IMR-90 (cell line): ENCODE measurements at regions not wholly inside any gene's neighbourhood (a gene's known extent, or its start where the extent isn't known, plus 50 kb on each side); places are given as distances from the start of the nearest gene placed in this dataset.

Experiments
- ATAC-seq: fragments of 200-7000 bp; cut with Tn5 transposase; 2 replicates; pipeline ENCODE4 v1.9.1; 2020; ENCODE audit warnings: low read depth, mild to moderate bottlenecking, moderate library complexity
- BruUV-seq: library from RNA; stranded (reverse); fragments of 400-500 nt; replicated peaks from 2 replicates; lab custom pipeline; 2021; lab: Mats Ljungman, UMichigan
- CTCF ChIA-PET: fragments of 300-600 bp; formaldehyde crosslinking; extraction: SDS; loops from one replicate; lab custom pipeline; 2021; ENCODE audit warnings: antibody characterized with exemption; lab: Yijun Ruan, JAX
- POLR2A ChIA-PET: fragments of 300-600 bp; sonication (Branson Sonifier 250); formaldehyde crosslinking; loops from one replicate; lab custom pipeline; 2022; ENCODE audit warnings: antibody characterized with exemption; ENCODE audit not compliant: unreplicated experiment; lab: Charles Lee
- DNase-seq: peaks from one replicate; pipeline ENCODE4 v3.0.0; 2013
- H2AFZ ChIP-seq: replicated peaks from 2 replicates; pipeline ENCODE3; 2013; ENCODE audit warnings: low read length, mild to moderate bottlenecking; ENCODE audit not compliant: poor library complexity
- H2AK5ac ChIP-seq: 2 replicates; pipeline ENCODE4 v1.6.1; 2013; ENCODE audit warnings: low read depth, low read length, inconsistent platforms
- H2AK9ac ChIP-seq: replicated peaks from 2 replicates; pipeline ENCODE3; 2013; ENCODE audit warnings: mild to moderate bottlenecking, low read depth, low read length, moderate library complexity; ENCODE audit not compliant: poor library complexity
- H2BK120ac ChIP-seq: 2 replicates; pipeline ENCODE4 v1.6.1; 2013; ENCODE audit warnings: low read depth, low read length, inconsistent platforms
- H2BK15ac ChIP-seq: 3 replicates; pipeline ENCODE4 v1.6.1; 2013; ENCODE audit warnings: low read depth, low read length, inconsistent platforms
- H2BK20ac ChIP-seq: 2 replicates; pipeline ENCODE4 v1.6.1; 2013; ENCODE audit warnings: low read depth, mild to moderate bottlenecking, inconsistent platforms, low read length, moderate library complexity
- H2BK5ac ChIP-seq: 2 replicates; pipeline ENCODE4 v1.6.1; 2013; ENCODE audit warnings: mild to moderate bottlenecking, low read depth, low read length, inconsistent platforms; ENCODE audit not compliant: poor library complexity, severe bottlenecking
- H3K14ac ChIP-seq: replicated peaks from 2 replicates; pipeline ENCODE4 v1.6.1; 2013; ENCODE audit warnings: low read depth, low read length, inconsistent platforms
- H3K18ac ChIP-seq: 2 replicates; pipeline ENCODE4 v1.6.1; 2013; ENCODE audit warnings: low read depth, low read length, control low read depth
- H3K23ac ChIP-seq: 2 replicates; pipeline ENCODE4 v1.6.1; 2013; ENCODE audit warnings: low read depth, low read length, inconsistent platforms
- H3K27ac ChIP-seq: 2 replicates; pipeline ENCODE4 v1.5.1; 2013; ENCODE audit warnings: mild to moderate bottlenecking, control low read depth, low read length; ENCODE audit not compliant: insufficient read depth
- H3K27me3 ChIP-seq: 2 replicates; pipeline ENCODE4 v1.6.1; 2013; ENCODE audit warnings: low read length; ENCODE audit not compliant: control insufficient read depth, insufficient read depth
- H3K36me3 ChIP-seq: 2 replicates; pipeline ENCODE4 v1.6.1; 2013; ENCODE audit warnings: low read length, mixed read lengths; ENCODE audit not compliant: control insufficient read depth, insufficient read depth
- H3K4ac ChIP-seq: 2 replicates; pipeline ENCODE4 v1.6.1; 2013; ENCODE audit warnings: low read depth, low read length, inconsistent platforms
- H3K4me1 ChIP-seq: 2 replicates; pipeline ENCODE4 v1.6.1; 2013; ENCODE audit warnings: low read length, mixed read lengths; ENCODE audit not compliant: control insufficient read depth, insufficient read depth
- H3K4me2 ChIP-seq: 2 replicates; pipeline ENCODE4 v1.6.1; 2013; ENCODE audit warnings: low read depth, mild to moderate bottlenecking, control low read depth, low read length, moderate library complexity
- H3K4me3 ChIP-seq: 2 replicates; pipeline ENCODE4 v1.5.1; 2013; ENCODE audit warnings: low read depth, mild to moderate bottlenecking, control low read depth, low read length, moderate library complexity; ENCODE audit not compliant: insufficient read depth
- H3K56ac ChIP-seq: 2 replicates; pipeline ENCODE4 v1.6.1; 2013; ENCODE audit warnings: low read length, inconsistent platforms; ENCODE audit not compliant: insufficient read depth; ENCODE audit errors: extremely low read depth
- H3K79me1 ChIP-seq, 2 experiments: 2 replicates each; pipeline ENCODE4 v1.6.1; 2013; ENCODE audit warnings: low read length in 2 of 2, inconsistent platforms in 1 of 2, low read depth in 1 of 2
- H3K9ac ChIP-seq: 2 replicates; pipeline ENCODE4 v1.6.1; 2013; ENCODE audit warnings: low read depth, low read length, control low read depth
- H3K9me1 ChIP-seq: 2 replicates; pipeline ENCODE4 v1.6.1; 2013; ENCODE audit warnings: low read length, inconsistent platforms; ENCODE audit not compliant: insufficient read depth
- H3K9me3 ChIP-seq: 2 replicates; pipeline ENCODE4 v1.6.1; 2013; ENCODE audit warnings: low read length; ENCODE audit not compliant: control insufficient read depth, insufficient read depth
- H4K20me1 ChIP-seq: 2 replicates; pipeline ENCODE4 v1.6.1; 2013; ENCODE audit warnings: low read length, inconsistent platforms; ENCODE audit not compliant: insufficient read depth
- H4K5ac ChIP-seq: 2 replicates; pipeline ENCODE4 v1.6.1; 2013; ENCODE audit warnings: mild to moderate bottlenecking, low read depth, low read length, control low read depth
- H4K8ac ChIP-seq, 2 experiments: 2 replicates each; pipeline ENCODE4 v1.6.1; 2013; ENCODE audit warnings: low read depth in 2 of 2, low read length in 2 of 2, control low read depth in 1 of 2, inconsistent platforms in 1 of 2
- H4K91ac ChIP-seq: 2 replicates; pipeline ENCODE4 v1.6.1; 2013; ENCODE audit warnings: low read depth, low read length, inconsistent platforms; ENCODE audit not compliant: insufficient read depth
- BHLHE40 ChIP-seq: fragments of 150-350 bp; IDR thresholded peaks from 2 replicates; pipeline ENCODE4 v1.6.1; 2016; ENCODE audit warnings: mild to moderate bottlenecking, low read depth, low read length
- FOS ChIP-seq: fragments of 150-350 bp; IDR thresholded peaks from 2 replicates; pipeline ENCODE4 v1.6.1; 2016; ENCODE audit warnings: low read depth, low read length
- POLR2A ChIP-seq: IDR thresholded peaks from 2 replicates; pipeline ENCODE4 v1.6.1; 2012; ENCODE audit warnings: mild to moderate bottlenecking, low read depth, low read length
- RFX5 ChIP-seq: IDR thresholded peaks from 2 replicates; pipeline ENCODE4 v1.8.0; 2012; ENCODE audit warnings: low read depth, mild to moderate bottlenecking, low read length, moderate library complexity
- SMC3 ChIP-seq: fragments of 150-350 bp; IDR thresholded peaks from 2 replicates; pipeline ENCODE4 v1.6.1; 2016; ENCODE audit warnings: low read depth, mild to moderate bottlenecking, antibody characterized with exemption, low read length, moderate library complexity
- WGBS, 2 experiments: methylation state at CpG; one replicate each; pipeline versions ENCODE4 v1.1.5 to v1.1.7; 2013; ENCODE audit warnings: missing lambda C conversion rate in 2 of 2; ENCODE audit not compliant: insufficient read length in 1 of 2; ENCODE audit errors: extremely low coverage in 2 of 2; 5-methylcytosine and 5-hydroxymethylcytosine counted together
- dilution Hi-C: fragments of 300-500 bp; cut with HindIII; formaldehyde crosslinking; loops from one replicate; pipeline ENCODE4 v1.14.3; 2018; ENCODE audit warnings: low sequenced_read_pairs; ENCODE audit not compliant: unreplicated experiment
- in situ Hi-C: fragments of 300-500 bp; cut with MboI; formaldehyde crosslinking; loops from 3 replicates; pipeline ENCODE4 v1.14.3; 2019; ENCODE audit warnings: low sequenced_read_pairs, inconsistent platforms, mixed read lengths
- intact Hi-C: fragments of 100-400 bp; cut with micrococcal nuclease; formaldehyde crosslinking; loops from 2 replicates; pipeline ENCODE4 v1.10.0; 2022
- TF ChIP-seq, protein P1 (sequence below): conservative IDR thresholded peaks from 2 replicates; pipeline ENCODE4 v1.5.1; 2012; ENCODE audit warnings: mild to moderate bottlenecking, low read depth, low read length, improper control_type of control experiment
- TF ChIP-seq, protein P2 (sequence below): fragments of 150-350 bp; IDR thresholded peaks from 2 replicates; pipeline ENCODE4 v1.6.1; 2016; ENCODE audit warnings: low read depth, mild to moderate bottlenecking, low read length, moderate library complexity, borderline replicate concordance

DNA sequence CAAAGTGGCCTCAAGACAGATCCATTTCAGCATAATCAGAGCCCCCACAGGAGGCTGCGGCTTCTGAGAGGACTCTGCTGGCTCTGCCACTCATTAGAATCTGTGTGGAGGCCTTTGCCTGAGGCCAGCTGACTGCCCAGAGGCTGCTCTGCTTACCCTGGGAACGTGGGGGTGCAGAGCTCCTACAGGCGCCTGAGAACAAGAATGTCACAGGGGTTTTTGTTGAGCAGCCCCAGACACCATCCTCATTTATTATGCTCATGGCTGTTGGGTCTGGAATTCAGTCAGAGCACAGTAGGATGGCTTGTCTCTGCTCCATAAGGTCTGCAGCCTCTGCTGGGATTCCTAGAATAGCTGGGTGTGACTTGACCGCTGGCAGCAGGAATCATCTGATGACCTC, 101.8 kb upstream of the GDF10 start:
- dilution Hi-C loops (no loop called here), intact Hi-C loops (no loop called here), in situ Hi-C loops (no loop called here)
- Histone ChIP-seq H3K36me3 (no peaks in the 10 kb centered on the region), H2BK20ac (no peak overlapping the region), H2AK9ac (no peak overlapping the region), H3K4me1 (no peaks in the 10 kb centered on the region), H3K79me1 (no peaks in the 10 kb centered on the region), H3K4me3 (no peak overlapping the region), H4K8ac (no peak overlapping the region), H4K20me1 (no peaks in the 10 kb centered on the region), H2AK5ac (no peak overlapping the region), H3K4ac (no peak overlapping the region), H2BK120ac (no peak overlapping the region), H3K23ac (no peak overlapping the region), H3K9ac (no peak overlapping the region), H3K18ac (no peak overlapping the region), H2BK15ac (no peak overlapping the region), H3K4me2 (no peak overlapping the region), H3K56ac (no peak overlapping the region), H3K9me1 (no peaks in the 10 kb centered on the region), H3K9me3 (no peaks in the 10 kb centered on the region), H2BK5ac (no peak overlapping the region), H4K91ac (no peak overlapping the region), H3K14ac (no peak overlapping the region), H4K5ac (no peak overlapping the region), H3K27ac (no peak overlapping the region), H2AFZ (no peak overlapping the region), H3K27me3 (peaks cover 11% of the 10 kb centered on the region)
- 20% methylated on average over 1 of the region's 4 CpGs; no CpG with 5 or more reads in 1 of the 2 experiments for WGBS, 2 experiments
- ATAC-seq (no peak), DNase-seq (no peak)
- POLR2A ChIA-PET: no interaction called here
- BruUV-seq: no TSS peak
- CTCF ChIA-PET: no interaction called here
- TF ChIP-seq, protein P1, sequence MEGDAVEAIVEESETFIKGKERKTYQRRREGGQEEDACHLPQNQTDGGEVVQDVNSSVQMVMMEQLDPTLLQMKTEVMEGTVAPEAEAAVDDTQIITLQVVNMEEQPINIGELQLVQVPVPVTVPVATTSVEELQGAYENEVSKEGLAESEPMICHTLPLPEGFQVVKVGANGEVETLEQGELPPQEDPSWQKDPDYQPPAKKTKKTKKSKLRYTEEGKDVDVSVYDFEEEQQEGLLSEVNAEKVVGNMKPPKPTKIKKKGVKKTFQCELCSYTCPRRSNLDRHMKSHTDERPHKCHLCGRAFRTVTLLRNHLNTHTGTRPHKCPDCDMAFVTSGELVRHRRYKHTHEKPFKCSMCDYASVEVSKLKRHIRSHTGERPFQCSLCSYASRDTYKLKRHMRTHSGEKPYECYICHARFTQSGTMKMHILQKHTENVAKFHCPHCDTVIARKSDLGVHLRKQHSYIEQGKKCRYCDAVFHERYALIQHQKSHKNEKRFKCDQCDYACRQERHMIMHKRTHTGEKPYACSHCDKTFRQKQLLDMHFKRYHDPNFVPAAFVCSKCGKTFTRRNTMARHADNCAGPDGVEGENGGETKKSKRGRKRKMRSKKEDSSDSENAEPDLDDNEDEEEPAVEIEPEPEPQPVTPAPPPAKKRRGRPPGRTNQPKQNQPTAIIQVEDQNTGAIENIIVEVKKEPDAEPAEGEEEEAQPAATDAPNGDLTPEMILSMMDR: no peak
- TF ChIP-seq, protein P2, sequence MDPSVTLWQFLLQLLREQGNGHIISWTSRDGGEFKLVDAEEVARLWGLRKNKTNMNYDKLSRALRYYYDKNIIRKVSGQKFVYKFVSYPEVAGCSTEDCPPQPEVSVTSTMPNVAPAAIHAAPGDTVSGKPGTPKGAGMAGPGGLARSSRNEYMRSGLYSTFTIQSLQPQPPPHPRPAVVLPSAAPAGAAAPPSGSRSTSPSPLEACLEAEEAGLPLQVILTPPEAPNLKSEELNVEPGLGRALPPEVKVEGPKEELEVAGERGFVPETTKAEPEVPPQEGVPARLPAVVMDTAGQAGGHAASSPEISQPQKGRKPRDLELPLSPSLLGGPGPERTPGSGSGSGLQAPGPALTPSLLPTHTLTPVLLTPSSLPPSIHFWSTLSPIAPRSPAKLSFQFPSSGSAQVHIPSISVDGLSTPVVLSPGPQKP: no peak
- no peak for TF ChIP-seq BHLHE40
- TF ChIP-seq FOS: no peak
- TF ChIP-seq RFX5: no peak
- TF ChIP-seq POLR2A: no peak
- no peak for TF ChIP-seq SMC3
